ENCODE measurements at regions not wholly inside any gene's neighbourhood (a gene's known extent, or its start where the extent isn't known, plus 50 kb on each side); places are given as distances from the start of the nearest gene placed in this dataset.
A peak's percentile ranks its signal among the peaks of the same experiment; 100 is the strongest.

DNA sequence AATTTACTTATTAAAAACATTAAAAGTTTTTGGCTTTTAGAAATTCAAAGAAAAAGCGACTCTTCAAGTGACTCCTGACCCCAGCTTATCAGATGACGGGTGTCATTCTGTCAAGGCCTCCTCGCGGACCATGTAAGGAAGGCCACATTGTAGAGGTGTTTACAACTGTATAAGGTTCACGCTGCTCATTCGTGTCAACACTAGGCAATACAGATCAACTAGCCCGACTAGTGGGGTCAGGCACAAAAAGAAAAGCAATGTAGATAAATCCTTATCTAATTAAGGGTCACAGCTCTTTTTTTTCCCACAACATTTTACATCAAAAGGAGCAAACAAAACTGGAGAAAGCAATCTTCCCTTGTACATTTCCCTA, 207.5 kb upstream of the NR2F2 start:
- FAIRE-seq (peak; percentile 90), ATAC-seq (peak; percentile 99), DNase-seq (ENCODE audit: low spot score) (peak; percentile 68)
- POLR2A ChIA-PET = no interaction called here
- no TSS peak for BruUV-seq (replicated peaks)
- H3K27me3 ChIP-seq (ENCODE audit: control insufficient read depth in 1 of 2, insufficient read depth in 2 of 2, low read length in 2 of 2) = no peaks in the 10 kb centered on the region
- in situ Hi-C loops (cut with HindIII; ENCODE audit: extremely low pct_ligation_motif_present, low pct_unique_long_range_greater_than_20kb) = no loop called here
- H2AFZ ChIP-seq (ENCODE audit: low read length) = no peak overlapping the region
- H3K4me3 ChIP-seq (replicated peaks in 1 of 3; ENCODE audit: insufficient read depth in 1 of 3, low read depth in 2 of 3, low read length in 3 of 3) = peak overlapping the region in 2 of 3 experiments; percentile 4 to 7; a peak in 3 of 6 replicates
- intact Hi-C loops (cut with micrococcal nuclease; ENCODE audit: unreplicated experiment) = loop anchor here (5.0 kb wide), 1 partner anchor 49 kb away; no protein-coding TSS in a partner anchor
- 0% methylated on average over 7 of the region's 7 CpGs for WGBS (ENCODE audit: low lambda C conversion rate)
- H3K79me2 ChIP-seq (ENCODE audit: insufficient read depth, low read length) = no peaks in the 10 kb centered on the region
- peaks cover 39% of the 10 kb centered on the region for H3K4me1 ChIP-seq (ENCODE audit: insufficient read depth, low read length)
- H3K36me3 ChIP-seq (replicated peaks in 1 of 2; ENCODE audit: control insufficient read depth in 1 of 2, insufficient read depth in 2 of 2, low read length in 2 of 2) = no peaks in the 10 kb centered on the region
- no peaks in the 10 kb centered on the region for H4K20me1 ChIP-seq (ENCODE audit: insufficient read depth, low read length)
- no peaks in the 10 kb centered on the region for H3K9me3 ChIP-seq (ENCODE audit: low read length)
- peak overlapping the region; percentile 57 for H3K27ac ChIP-seq (ENCODE audit: extremely low read length, insufficient read depth, low read length)
- CTCF ChIA-PET (ENCODE audit: low intra/inter-chr PET ratio, low total read pairs) = no interaction called here
- H3K4me2 ChIP-seq (ENCODE audit: low read depth, low read length) = peak overlapping the region; percentile 68
- H3K9ac ChIP-seq (ENCODE audit: insufficient read depth, low read depth, low read length) = peak overlapping the region; percentile 14; the same call in 1 of the 2 replicates
- no peak for TF ChIP-seq EEA1 (CRISPR knock-in tag; IDR thresholded peaks at IDR 0.05; ENCODE audit: borderline replicate concordance)
- TF ChIP-seq MAX (IDR thresholded peaks at IDR 0.05) = peak; percentile 58; the same call in 1 of the 2 replicates
- no peak for TF ChIP-seq ZBTB42 (CRISPR knock-in tag; IDR thresholded peaks at IDR 0.05)
- peak; percentile 32; the same call in 1 of the 2 replicates for TF ChIP-seq ZFX (CRISPR knock-in tag; IDR thresholded peaks at IDR 0.05; ENCODE audit: low read depth)
- TF ChIP-seq ZNF253 (CRISPR knock-in tag; IDR thresholded peaks at IDR 0.05; ENCODE audit: borderline replicate concordance) = no peak
- TF ChIP-seq SNAPC2 (CRISPR knock-in tag; IDR thresholded peaks at IDR 0.05) = 0 out of 2 replicates have a peak, but pooled peaks have one; percentile 25
- no peak for TF ChIP-seq ZNF124 (CRISPR knock-in tag; IDR thresholded peaks at IDR 0.05)
- peak; percentile 94 for TF ChIP-seq MED1 (CRISPR knock-in tag; IDR thresholded peaks at IDR 0.05)
- peak; percentile 37; the same call in 1 of the 2 replicates for TF ChIP-seq RXRA (CRISPR knock-in tag; IDR thresholded peaks at IDR 0.05)
- peak; percentile 83; the same call in 1 of the 2 replicates for TF ChIP-seq FOXJ3 (CRISPR knock-in tag; IDR thresholded peaks at IDR 0.05; ENCODE audit: borderline replicate concordance)
- TF ChIP-seq ZNF234 (CRISPR knock-in tag; conservative IDR thresholded peaks at IDR 0.05) = no peak
- peak; percentile 61; the same call in 1 of the 2 replicates for TF ChIP-seq KDM6A (CRISPR knock-in tag; IDR thresholded peaks at IDR 0.05; ENCODE audit: low read depth)
- no peak for TF ChIP-seq JDP2 (CRISPR knock-in tag; IDR thresholded peaks at IDR 0.05; ENCODE audit: borderline replicate concordance)
- no peak for TF ChIP-seq ZNF607 (CRISPR knock-in tag; IDR thresholded peaks at IDR 0.05; ENCODE audit: borderline replicate concordance)
- no peak for TF ChIP-seq RAD21 (CRISPR knock-in tag; IDR thresholded peaks at IDR 0.05)
- no peak for TF ChIP-seq NFRKB (IDR thresholded peaks at IDR 0.05)
- no peak for TF ChIP-seq ATAD3A (CRISPR knock-in tag; IDR thresholded peaks at IDR 0.05)
- TF ChIP-seq, protein P1, sequence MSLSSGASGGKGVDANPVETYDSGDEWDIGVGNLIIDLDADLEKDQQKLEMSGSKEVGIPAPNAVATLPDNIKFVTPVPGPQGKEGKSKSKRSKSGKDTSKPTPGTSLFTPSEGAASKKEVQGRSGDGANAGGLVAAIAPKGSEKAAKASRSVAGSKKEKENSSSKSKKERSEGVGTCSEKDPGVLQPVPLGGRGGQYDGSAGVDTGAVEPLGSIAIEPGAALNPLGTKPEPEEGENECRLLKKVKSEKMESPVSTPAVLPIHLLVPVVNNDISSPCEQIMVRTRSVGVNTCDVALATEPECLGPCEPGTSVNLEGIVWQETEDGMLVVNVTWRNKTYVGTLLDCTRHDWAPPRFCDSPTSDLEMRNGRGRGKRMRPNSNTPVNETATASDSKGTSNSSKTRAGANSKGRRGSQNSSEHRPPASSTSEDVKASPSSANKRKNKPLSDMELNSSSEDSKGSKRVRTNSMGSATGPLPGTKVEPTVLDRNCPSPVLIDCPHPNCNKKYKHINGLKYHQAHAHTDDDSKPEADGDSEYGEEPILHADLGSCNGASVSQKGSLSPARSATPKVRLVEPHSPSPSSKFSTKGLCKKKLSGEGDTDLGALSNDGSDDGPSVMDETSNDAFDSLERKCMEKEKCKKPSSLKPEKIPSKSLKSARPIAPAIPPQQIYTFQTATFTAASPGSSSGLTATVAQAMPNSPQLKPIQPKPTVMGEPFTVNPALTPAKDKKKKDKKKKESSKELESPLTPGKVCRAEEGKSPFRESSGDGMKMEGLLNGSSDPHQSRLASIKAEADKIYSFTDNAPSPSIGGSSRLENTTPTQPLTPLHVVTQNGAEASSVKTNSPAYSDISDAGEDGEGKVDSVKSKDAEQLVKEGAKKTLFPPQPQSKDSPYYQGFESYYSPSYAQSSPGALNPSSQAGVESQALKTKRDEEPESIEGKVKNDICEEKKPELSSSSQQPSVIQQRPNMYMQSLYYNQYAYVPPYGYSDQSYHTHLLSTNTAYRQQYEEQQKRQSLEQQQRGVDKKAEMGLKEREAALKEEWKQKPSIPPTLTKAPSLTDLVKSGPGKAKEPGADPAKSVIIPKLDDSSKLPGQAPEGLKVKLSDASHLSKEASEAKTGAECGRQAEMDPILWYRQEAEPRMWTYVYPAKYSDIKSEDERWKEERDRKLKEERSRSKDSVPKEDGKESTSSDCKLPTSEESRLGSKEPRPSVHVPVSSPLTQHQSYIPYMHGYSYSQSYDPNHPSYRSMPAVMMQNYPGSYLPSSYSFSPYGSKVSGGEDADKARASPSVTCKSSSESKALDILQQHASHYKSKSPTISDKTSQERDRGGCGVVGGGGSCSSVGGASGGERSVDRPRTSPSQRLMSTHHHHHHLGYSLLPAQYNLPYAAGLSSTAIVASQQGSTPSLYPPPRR (CRISPR knock-in tag; IDR thresholded peaks at IDR 0.05; ENCODE audit: borderline replicate concordance) = peak; percentile 87
- no peak for TF ChIP-seq ERF (CRISPR knock-in tag; IDR thresholded peaks at IDR 0.05)
- TF ChIP-seq FOXA3 (CRISPR knock-in tag; IDR thresholded peaks at IDR 0.05) = peak; percentile 93
- TF ChIP-seq TEAD2 (CRISPR knock-in tag; IDR thresholded peaks at IDR 0.05) = no peak
- TF ChIP-seq SRF (IDR thresholded peaks at IDR 0.05; ENCODE audit: low read depth, low read length) = peak; percentile 78
- no peak for TF ChIP-seq HMGA1 (CRISPR knock-in tag; conservative IDR thresholded peaks at IDR 0.05)
- no peak for TF ChIP-seq MAFF (IDR thresholded peaks at IDR 0.05; ENCODE audit: low read depth, low read length)
